GM20000 (cell line): ENCODE measurements at regions not wholly inside any gene's neighbourhood (a gene's known extent, or its start where the extent isn't known, plus 50 kb on each side); places are given as distances from the start of the nearest gene placed in this dataset.
A peak's percentile ranks its signal among the peaks of the same experiment; 100 is the strongest.

Experiments used
- DNase-seq: peaks from one replicate; pipeline ENCODE4 v3.0.0; 2012; ENCODE audit warnings: low spot score
- TF ChIP-seq, protein P1 (sequence below): IDR thresholded peaks from 2 replicates; pipeline ENCODE4 v1.5.1; 2012; ENCODE audit warnings: mild to moderate bottlenecking, control low read depth; ENCODE audit errors: extremely low read depth, missing control alignments

DNA sequence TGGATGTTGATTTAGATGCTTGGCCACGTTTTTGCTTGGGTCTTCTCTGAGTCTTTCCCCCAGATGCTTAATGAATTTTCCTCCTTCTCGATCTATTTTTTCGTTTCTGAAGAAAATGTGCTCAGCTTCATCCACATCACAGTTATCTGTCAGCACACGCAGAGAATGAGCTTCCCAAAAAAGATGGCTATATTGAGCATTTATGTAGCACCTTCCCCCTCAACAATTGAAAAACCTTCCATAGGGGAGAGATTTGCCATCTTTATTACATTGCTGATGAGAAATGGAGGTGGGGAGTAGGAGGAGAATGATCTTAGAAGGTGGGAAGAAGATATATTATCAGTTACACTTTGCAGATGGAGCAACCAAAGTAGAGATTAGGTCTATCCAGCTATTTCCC lies 228.1 kb upstream of the PHYHIPL start:
- TF ChIP-seq, protein P1, sequence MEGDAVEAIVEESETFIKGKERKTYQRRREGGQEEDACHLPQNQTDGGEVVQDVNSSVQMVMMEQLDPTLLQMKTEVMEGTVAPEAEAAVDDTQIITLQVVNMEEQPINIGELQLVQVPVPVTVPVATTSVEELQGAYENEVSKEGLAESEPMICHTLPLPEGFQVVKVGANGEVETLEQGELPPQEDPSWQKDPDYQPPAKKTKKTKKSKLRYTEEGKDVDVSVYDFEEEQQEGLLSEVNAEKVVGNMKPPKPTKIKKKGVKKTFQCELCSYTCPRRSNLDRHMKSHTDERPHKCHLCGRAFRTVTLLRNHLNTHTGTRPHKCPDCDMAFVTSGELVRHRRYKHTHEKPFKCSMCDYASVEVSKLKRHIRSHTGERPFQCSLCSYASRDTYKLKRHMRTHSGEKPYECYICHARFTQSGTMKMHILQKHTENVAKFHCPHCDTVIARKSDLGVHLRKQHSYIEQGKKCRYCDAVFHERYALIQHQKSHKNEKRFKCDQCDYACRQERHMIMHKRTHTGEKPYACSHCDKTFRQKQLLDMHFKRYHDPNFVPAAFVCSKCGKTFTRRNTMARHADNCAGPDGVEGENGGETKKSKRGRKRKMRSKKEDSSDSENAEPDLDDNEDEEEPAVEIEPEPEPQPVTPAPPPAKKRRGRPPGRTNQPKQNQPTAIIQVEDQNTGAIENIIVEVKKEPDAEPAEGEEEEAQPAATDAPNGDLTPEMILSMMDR: no peak
- DNase-seq: no peak

DNA sequence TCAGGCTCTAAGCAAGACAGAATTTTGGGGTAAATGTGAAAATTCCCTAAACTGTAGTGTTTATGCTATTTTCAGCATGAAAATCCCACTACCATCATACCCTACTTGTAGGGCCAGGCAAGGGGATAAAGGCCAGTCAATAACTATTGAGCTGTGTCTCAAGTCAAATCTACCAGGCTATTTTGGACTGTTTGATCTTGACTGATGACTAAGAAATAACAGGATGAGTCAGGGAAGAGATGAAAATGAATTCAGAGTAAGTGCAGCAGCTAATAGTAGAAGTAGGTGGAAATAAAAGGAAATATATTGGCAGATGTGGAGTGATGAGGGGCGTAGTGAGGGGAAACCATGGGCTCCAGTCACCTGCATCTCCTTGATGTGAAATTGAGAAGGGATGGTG lies 225.8 kb upstream of the PHYHIPL start:
- DNase-seq: no peak
- TF ChIP-seq, protein P1: no peak

DNA sequence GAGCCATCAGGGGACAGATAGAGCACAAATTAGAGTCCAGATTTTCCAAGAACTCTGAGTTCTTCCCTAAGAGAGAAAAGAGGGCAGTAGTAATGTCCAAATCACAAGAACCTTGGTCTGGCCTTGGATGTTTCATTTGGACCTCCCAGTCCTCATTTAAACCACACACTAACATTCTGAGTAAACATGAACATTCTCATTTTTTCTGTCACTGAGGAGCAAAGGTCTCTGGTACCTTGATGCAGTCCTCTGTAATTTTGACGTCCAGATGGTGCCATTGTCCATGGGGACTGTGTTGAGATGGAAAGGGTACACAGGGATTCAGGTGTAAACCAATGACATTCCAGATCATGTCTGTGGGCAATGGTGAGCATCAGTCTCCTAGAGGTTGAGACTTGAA lies 225.4 kb upstream of the PHYHIPL start:
- no peak for DNase-seq
- TF ChIP-seq, protein P1: no peak

DNA sequence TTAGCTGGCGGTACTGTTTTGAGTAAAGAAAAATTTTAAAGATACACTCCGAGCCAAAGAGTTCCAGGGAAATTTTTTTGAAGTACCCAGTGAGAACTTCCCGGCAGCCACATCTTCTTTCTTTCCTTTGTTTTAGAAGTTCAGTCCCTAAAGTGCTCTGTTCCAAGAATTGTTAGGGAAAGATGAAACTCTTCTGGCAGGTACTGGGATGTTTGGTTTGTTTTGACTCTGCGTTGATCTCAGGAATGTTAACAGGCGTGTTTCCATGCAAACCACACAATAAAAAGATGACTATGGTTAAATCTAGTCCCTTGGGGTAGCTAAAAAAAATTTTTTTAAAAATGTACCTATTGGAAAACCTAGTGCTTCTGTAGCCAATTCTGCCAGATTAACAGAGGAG lies 224.7 kb upstream of the PHYHIPL start:
- TF ChIP-seq, protein P1: no peak
- DNase-seq: no peak

DNA sequence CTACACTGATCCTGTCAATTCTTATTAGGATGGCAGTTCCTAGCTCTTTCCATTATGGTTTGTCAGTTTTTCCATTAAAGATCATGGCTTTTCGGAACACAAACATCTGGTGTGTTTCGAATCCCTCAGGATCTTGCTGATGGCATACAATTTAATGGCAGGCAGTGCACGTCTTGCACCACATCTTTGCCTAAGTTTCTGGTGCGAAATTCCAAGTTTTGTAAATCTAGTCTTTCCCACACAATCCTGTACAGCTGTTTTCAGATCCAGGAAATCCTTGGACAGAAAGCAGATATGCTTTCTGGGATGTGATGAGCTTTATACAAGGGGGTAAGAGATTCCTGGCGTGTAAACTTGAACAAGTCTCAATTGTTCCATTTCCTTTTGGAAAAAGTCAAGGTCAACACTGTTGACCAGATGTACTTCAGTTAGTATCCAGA lies 224.3 kb upstream of the PHYHIPL start:
- TF ChIP-seq, protein P1: no peak
- no peak for DNase-seq

DNA sequence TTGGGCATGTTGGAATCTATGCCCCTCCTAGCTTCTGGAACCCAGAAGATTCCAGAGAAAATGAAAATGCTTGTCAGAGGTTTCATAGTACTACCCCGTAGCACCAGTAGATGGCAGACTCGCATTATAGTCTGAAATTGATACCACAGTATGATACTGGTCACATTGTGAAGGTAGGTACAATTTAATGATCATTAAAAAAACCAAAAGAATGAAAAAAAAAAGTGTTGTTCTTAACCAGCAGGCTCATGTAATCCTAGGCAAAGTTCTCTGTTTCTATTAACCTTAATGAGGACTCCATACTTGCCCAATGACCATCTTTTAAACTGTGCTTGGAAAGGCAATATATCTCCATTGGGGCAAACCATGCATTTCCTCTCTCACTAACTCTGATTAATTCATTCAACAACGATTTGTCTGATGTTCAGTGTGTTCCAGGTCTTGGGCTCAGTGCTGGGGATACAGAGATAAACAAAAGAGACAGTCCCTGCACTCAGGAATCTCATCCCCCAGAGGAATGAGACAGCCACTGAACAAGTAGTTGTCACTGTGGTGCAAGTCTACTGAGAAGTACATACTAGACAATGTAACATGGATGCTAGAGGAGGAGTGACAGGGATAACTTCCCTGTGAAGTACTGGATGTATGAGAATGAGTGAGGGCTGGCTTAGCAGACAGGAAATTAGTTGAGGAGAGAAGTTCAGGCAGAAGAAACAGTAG lies 223.5 kb upstream of the PHYHIPL start:
- TF ChIP-seq, protein P1: peak; percentile 70
- peak; percentile 30 for DNase-seq

DNA sequence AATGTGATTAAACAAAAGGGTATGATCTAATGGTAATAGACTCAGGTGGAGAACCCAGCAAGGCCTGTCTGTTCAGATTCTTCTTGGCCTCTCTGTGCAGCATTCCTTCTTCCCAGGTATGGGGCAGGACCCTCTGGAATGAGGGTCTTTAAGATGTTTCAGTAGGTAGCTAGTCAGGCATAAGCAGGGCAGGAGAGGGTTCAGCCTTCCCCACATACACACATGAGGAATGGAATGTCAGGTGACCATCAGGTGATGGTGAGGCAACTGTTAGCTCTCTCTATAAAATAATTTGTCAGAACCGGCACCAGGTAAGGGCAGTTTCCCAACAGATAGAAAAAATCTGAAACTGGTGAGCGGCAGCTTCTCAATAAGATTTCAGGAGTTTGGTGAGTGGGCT lies 222.3 kb upstream of the PHYHIPL start:
- TF ChIP-seq, protein P1: no peak
- DNase-seq: no peak
